Ureter (tissue), 1 donor: ENCODE measurements at regions not wholly inside any gene's neighbourhood (a gene's known extent, or its start where the extent isn't known, plus 50 kb on each side); places are given as distances from the start of the nearest gene placed in this dataset.

ENCODE experiments used
- DNase-seq: peaks from one replicate; pipeline ENCODE4 v3.0.0-alpha.2; 2020; ENCODE audit warnings: low spot score
- donor health status: DM: yes; HTN: yes; CAD: no.

GRCh38 chr21:39024538-39024937, 158.7 kb downstream of the PSMG1 start:
- no peak for DNase-seq

- peak; percentile 66 for DNase-seq
Measured at GRCh38 chr21:39022863-39023693, 160.2 kb downstream of the PSMG1 start.

- no peak for DNase-seq
Measured at GRCh38 chr21:39022466-39022862, 160.8 kb downstream of the PSMG1 start.

- DNase-seq: no peak
Measured at GRCh38 chr21:39022035-39022434, 161.2 kb downstream of the PSMG1 start.

GRCh38 chr21:39021478-39021832, 161.8 kb downstream of the PSMG1 start:
- DNase-seq: no peak

GRCh38 chr21:39020751-39021477, 162.3 kb downstream of the PSMG1 start:
- DNase-seq: peak; percentile 76

GRCh38 chr21:39018730-39019129, 164.5 kb downstream of the PSMG1 start:
- DNase-seq: no peak

- DNase-seq: no peak
Measured at GRCh38 chr21:39016740-39017315, 166.4 kb downstream of the PSMG1 start.

GRCh38 chr21:39014747-39015146, 168.5 kb downstream of the PSMG1 start:
- no peak for DNase-seq

- DNase-seq: no peak
Measured at GRCh38 chr21:39012326-39013230, 170.7 kb downstream of the PSMG1 start.

GRCh38 chr21:39011911-39012310, 171.3 kb downstream of the PSMG1 start:
- no peak for DNase-seq

- no peak for DNase-seq
Measured at GRCh38 chr21:39010629-39011404, 172.4 kb downstream of the PSMG1 start.

- no peak for DNase-seq
Measured at GRCh38 chr21:39009587-39010225, 173.5 kb downstream of the PSMG1 start.

GRCh38 chr21:39007985-39008384, 175.3 kb downstream of the PSMG1 start:
- no peak for DNase-seq

- no peak for DNase-seq
Measured at GRCh38 chr21:39007532-39007931, 175.7 kb downstream of the PSMG1 start.

GRCh38 chr21:39006571-39007311, 176.5 kb downstream of the PSMG1 start:
- peak; percentile 80 for DNase-seq

- DNase-seq: no peak
Measured at GRCh38 chr21:39005502-39005787, 177.8 kb downstream of the PSMG1 start.

GRCh38 chr21:39004634-39005501, 178.4 kb downstream of the PSMG1 start:
- no peak for DNase-seq
